KMS-11 (cell line): ENCODE measurements at regions not wholly inside any gene's neighbourhood (a gene's known extent, or its start where the extent isn't known, plus 50 kb on each side); places are given as distances from the start of the nearest gene placed in this dataset.

Source experiments
- H2AFZ ChIP-seq: fragments of 200-600 bp; sonication (generic); 2 replicates; pipeline ENCODE4 v1.6.1; 2016; ENCODE audit warnings: antibody characterized with exemption, mixed run types, low read depth
- H3K27ac ChIP-seq: fragments of 200-600 bp; sonication (generic); 2 replicates; pipeline ENCODE4 v1.6.1; 2016; ENCODE audit warnings: mild to moderate bottlenecking, mixed run types
- H3K27me3 ChIP-seq: fragments of 200-600 bp; sonication (generic); 2 replicates; pipeline ENCODE4 v1.6.1; 2017; ENCODE audit warnings: mild to moderate bottlenecking, low read depth, mixed run types, moderate library complexity; ENCODE audit not compliant: insufficient read depth
- H3K36me3 ChIP-seq: fragments of 200-600 bp; sonication (generic); 2 replicates; pipeline ENCODE4 v1.6.1; 2017; ENCODE audit warnings: mild to moderate bottlenecking, mixed run types; ENCODE audit not compliant: insufficient read depth
- H3K4me1 ChIP-seq: fragments of 200-600 bp; sonication (generic); 2 replicates; pipeline ENCODE4 v1.6.1; 2016; ENCODE audit warnings: mild to moderate bottlenecking, low read depth, mixed run types; ENCODE audit not compliant: poor library complexity, severe bottlenecking
- H3K4me2 ChIP-seq: fragments of 200-600 bp; sonication (generic); 2 replicates; pipeline ENCODE4 v1.7.0; 2016; ENCODE audit warnings: mild to moderate bottlenecking, mixed run types
- H3K4me3 ChIP-seq: fragments of 200-600 bp; sonication (generic); IDR thresholded peaks from 2 replicates; pipeline ENCODE4 v1.6.1; 2017; ENCODE audit warnings: low read depth, low read length, mixed read lengths; ENCODE audit not compliant: insufficient read depth
- H3K79me2 ChIP-seq: fragments of 200-600 bp; sonication (generic); 2 replicates; pipeline ENCODE4 v1.6.1; 2016; ENCODE audit warnings: low read depth, mixed run types; ENCODE audit not compliant: insufficient read depth
- H3K9ac ChIP-seq: fragments of 200-600 bp; sonication (generic); 2 replicates; pipeline ENCODE4 v1.6.1; 2016; ENCODE audit warnings: mild to moderate bottlenecking, mixed run types
- H4K20me1 ChIP-seq: fragments of 200-600 bp; sonication (generic); 2 replicates; pipeline ENCODE4 v1.6.1; 2016; ENCODE audit warnings: mild to moderate bottlenecking, mixed run types; ENCODE audit not compliant: insufficient read depth
- CTCF ChIP-seq: fragments of 200-600 bp; sonication (generic); conservative IDR thresholded peaks from 2 replicates; pipeline ENCODE4 v1.6.1; 2017; ENCODE audit warnings: low read depth, mild to moderate bottlenecking, antibody characterized with exemption, low read length, moderate library complexity, mixed read lengths

DNA sequence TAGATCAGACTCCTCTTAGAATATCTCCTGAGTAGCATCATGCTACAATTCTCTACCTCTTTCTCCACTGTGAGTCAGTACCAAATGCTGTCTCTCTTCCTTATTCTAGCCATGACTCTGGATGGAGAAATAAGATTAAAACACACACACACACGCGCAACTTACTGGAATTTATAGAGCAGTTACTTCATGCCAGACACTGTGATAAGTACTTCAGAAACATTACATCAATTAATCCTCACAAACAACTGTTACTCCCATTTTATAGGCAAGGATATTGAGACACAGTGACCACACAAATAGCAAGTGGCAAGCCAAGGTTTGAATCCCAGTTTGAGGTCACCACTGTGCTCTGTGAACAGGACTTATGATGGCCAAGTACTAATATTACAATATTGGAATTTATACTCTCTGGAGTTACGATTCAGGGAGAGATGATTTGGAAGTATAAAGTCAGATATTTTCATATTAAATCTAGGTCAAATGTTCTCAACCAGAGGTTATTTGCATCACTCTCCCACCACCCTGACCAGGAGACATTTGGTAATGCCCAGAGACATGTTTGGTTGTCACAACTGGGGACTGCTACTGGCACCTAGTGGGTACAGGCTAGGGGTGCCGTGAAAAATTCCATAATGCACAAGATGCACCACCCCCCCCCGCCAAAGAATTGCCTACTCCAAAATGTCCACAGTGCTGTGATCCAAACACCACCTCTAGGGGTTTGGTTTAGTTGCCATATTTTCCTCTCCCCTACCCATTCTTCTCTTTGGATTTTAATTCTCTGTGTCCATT, 221.6 kb downstream of the LTN1 start:
- Histone ChIP-seq H3K9ac (no peak overlapping the region), H2AFZ (no peak overlapping the region), H3K4me1 (no peaks in the 10 kb centered on the region), H3K27me3 (no peaks in the 10 kb centered on the region), H3K79me2 (no peaks in the 10 kb centered on the region), H3K4me2 (no peak overlapping the region), H3K27ac (no peak overlapping the region), H4K20me1 (no peaks in the 10 kb centered on the region), H3K4me3 (no peak overlapping the region), H3K36me3 (no peaks in the 10 kb centered on the region)
- no peak for TF ChIP-seq CTCF

DNA sequence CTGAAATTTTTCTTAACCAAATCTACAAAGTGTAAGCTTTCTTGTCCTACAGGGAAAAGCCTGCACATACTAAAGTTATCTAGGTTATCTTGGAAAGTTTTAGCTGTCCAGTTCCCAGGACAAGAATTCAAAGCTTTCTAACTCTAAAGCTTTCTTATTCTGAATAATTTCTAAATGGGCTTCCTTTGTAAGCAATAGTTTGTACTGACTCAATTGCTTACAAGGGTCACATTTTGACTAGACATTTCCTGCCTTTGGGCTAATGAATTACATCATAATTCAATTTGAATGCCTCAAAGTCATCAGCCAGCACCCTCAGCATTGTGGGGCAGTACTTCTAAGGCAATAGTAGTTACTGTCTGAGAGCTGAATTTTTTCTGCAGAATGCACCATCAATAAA, 223.0 kb downstream of the LTN1 start:
- TF ChIP-seq CTCF: no peak
- H3K27me3 ChIP-seq: no peaks in the 10 kb centered on the region
- H3K79me2 ChIP-seq: no peaks in the 10 kb centered on the region
- H4K20me1 ChIP-seq: no peaks in the 10 kb centered on the region
- H2AFZ ChIP-seq: no peak overlapping the region
- H3K27ac ChIP-seq: no peak overlapping the region
- no peak overlapping the region for H3K4me2 ChIP-seq
- H3K36me3 ChIP-seq: no peaks in the 10 kb centered on the region
- H3K4me1 ChIP-seq: no peaks in the 10 kb centered on the region
- H3K4me3 ChIP-seq: no peak overlapping the region
- H3K9ac ChIP-seq: no peak overlapping the region

DNA sequence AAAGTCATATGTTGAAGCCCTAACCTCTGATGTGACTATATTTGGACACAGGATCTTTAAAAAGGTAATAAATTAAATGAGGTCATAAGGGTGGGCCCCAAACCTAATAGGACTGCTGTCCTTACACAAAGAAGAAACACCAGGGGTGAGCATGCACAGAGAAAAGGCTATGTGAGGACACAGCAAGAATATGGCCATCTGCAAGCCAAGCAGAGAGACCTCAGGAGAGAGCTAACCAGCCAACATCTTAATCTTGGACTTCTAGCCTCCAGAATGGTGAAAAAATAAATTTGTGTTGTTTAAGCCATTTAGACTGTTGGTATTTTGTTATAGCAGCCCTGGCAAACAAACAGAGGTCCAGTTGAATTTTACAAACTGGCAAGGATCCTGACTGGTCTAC, 223.9 kb downstream of the LTN1 start:
- H3K27me3 ChIP-seq: no peaks in the 10 kb centered on the region
- TF ChIP-seq CTCF: no peak
- H3K4me3 ChIP-seq: no peak overlapping the region
- H3K9ac ChIP-seq: no peak overlapping the region
- H3K79me2 ChIP-seq: no peaks in the 10 kb centered on the region
- no peaks in the 10 kb centered on the region for H3K4me1 ChIP-seq
- H4K20me1 ChIP-seq: no peaks in the 10 kb centered on the region
- H3K36me3 ChIP-seq: no peaks in the 10 kb centered on the region
- H2AFZ ChIP-seq: no peak overlapping the region
- H3K27ac ChIP-seq: no peak overlapping the region
- no peak overlapping the region for H3K4me2 ChIP-seq

DNA sequence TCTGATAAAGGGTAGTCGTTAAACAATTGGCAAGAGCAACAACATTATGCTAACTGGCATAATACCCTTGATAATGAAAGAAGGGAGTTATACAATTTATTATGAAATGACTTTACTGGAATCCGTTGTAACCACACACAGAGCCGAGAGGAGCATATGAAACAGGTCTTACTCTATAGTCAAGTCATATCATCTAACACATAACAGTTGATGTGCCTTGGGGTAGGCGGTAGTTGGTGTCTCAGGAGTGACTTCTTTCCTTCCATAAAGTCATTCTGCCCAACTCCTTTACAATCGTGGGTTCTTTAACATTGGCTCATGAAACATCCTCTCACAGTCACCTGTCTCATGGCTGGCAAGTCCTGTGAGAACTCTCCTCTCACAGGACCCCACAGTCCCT, 225.2 kb downstream of the LTN1 start:
- TF ChIP-seq CTCF: no peak
- Histone ChIP-seq H3K36me3 (no peaks in the 10 kb centered on the region), H3K79me2 (no peaks in the 10 kb centered on the region), H3K27ac (no peak overlapping the region), H2AFZ (no peak overlapping the region), H3K4me1 (no peaks in the 10 kb centered on the region), H3K9ac (no peak overlapping the region), H3K27me3 (no peaks in the 10 kb centered on the region), H3K4me2 (no peak overlapping the region), H4K20me1 (no peaks in the 10 kb centered on the region), H3K4me3 (no peak overlapping the region)
